Urinary bladder (tissue), 3 donors: ENCODE measurements at regions not wholly inside any gene's neighbourhood (a gene's known extent, or its start where the extent isn't known, plus 50 kb on each side); places are given as distances from the start of the nearest gene placed in this dataset.

Experiments used
- DNase-seq: peaks from one replicate; pipeline ENCODE4 v3.0.0-alpha.2; 2015; ENCODE audit errors: extremely low spot score
- H3K27ac ChIP-seq: one replicate; pipeline ENCODE4 v1.5.1; 2013; ENCODE audit warnings: low read depth, mild to moderate bottlenecking, moderate library complexity
- H3K36me3 ChIP-seq: one replicate; pipeline ENCODE4 v1.6.1; 2013; ENCODE audit warnings: mild to moderate bottlenecking, moderate library complexity; ENCODE audit not compliant: insufficient read depth
- H3K4me1 ChIP-seq: one replicate; pipeline ENCODE4 v1.6.1; 2013; ENCODE audit warnings: mild to moderate bottlenecking, moderate library complexity; ENCODE audit not compliant: insufficient read depth
- H3K4me3 ChIP-seq: one replicate; pipeline ENCODE4 v1.5.1; 2013; ENCODE audit warnings: low read depth, low read length
- WGBS: extraction: QIAGEN DNeasy Blood & Tissue Kit; methylation state at CpG from one replicate; pipeline ENCODE4 v1.1.7; 2013; 5-methylcytosine and 5-hydroxymethylcytosine counted together
- donor health status: healthy with polysubstance abuse.
- donor health status: healthy.

GRCh38 chr3:72195895-72196294 is 410.9 kb upstream of the PROK2 start:
- H3K4me3 ChIP-seq = no peak overlapping the region
- no peak overlapping the region for H3K27ac ChIP-seq
- H3K4me1 ChIP-seq = no peaks in the 10 kb centered on the region
- no peaks in the 10 kb centered on the region for H3K36me3 ChIP-seq
- 97% methylated on average over 3 of the region's 3 CpGs for WGBS
- DNase-seq = no peak

DNA sequence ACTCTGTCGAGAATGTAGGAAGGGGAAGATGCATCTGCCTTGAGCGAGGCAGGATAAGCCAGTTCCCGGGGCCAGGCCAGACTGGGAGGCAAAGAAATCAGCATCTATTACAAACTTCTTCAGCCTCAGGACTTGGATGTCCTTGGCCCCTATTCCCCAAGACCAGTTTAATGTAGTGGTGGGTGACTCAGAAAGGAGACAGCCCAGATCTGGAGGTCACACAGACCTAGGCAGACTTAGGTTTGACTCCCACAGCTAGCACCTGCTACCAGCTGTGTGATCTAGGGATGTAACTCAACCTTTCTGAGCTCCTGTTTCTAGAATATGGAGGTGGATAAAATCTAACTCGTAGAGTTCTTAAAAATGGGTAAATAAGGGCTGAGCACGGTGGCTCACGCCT is 409.5 kb upstream of the PROK2 start:
- Histone ChIP-seq H3K4me3 (no peak overlapping the region), H3K4me1 (no peaks in the 10 kb centered on the region), H3K27ac (no peak overlapping the region), H3K36me3 (no peaks in the 10 kb centered on the region)
- DNase-seq = no peak
- 95% methylated on average over 6 of the region's 6 CpGs for WGBS

DNA sequence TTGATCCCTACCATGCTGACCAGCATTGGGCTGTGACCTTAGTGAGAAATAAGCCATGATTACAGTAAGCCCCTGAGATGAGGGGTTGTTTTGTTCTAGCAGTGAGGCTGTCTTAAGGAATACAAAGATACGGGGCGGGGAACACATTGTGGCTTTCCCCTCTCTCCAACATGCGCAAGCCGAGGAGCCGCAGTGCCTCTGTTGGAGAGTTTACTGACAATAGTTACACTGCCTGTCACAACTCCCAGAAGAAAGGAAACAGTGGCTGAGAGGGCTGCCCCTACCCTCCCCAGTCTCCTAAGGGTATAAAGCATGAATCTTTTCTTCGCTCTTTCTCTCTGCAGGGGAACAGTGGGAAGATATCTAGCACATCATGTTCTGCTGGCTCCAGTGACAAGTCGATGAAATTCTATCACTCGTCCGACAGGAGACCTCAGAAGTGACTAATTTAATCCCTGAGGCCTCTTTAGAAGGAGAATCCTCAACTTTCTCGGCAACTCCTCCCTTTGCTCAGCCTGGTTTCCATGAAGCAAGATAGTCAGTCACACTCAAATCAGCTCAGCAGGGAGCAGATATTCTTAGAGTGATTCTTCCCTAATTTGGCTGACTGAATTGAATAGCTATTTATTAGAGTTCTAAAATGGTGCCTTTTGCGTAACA is 409.0 kb upstream of the PROK2 start:
- 92% methylated on average over 11 of the region's 11 CpGs for WGBS
- H3K4me3 ChIP-seq = no peak overlapping the region
- DNase-seq = no peak
- no peaks in the 10 kb centered on the region for H3K36me3 ChIP-seq
- no peak overlapping the region for H3K27ac ChIP-seq
- H3K4me1 ChIP-seq = no peaks in the 10 kb centered on the region

DNA sequence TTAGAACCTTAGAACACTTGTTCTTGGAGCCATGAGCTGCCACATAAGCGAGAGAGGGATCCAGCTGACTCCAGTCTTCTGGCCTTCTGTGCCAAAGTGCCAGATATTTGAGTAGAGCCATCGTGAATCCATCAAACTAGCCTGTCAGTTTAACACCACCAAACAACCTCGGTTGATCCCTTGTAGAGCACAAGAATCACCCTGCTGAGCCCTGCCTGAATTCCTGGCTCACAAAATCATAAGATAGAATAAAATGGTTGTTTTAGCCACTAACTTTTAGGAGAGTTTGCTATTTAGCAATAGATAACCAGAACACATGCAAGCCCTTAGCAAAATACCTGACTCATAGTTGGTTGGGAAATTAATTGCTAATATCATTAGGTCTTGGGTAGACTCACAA is 407.6 kb upstream of the PROK2 start:
- WGBS = 97% methylated on average over 3 of the region's 3 CpGs
- no peaks in the 10 kb centered on the region for H3K36me3 ChIP-seq
- no peak overlapping the region for H3K27ac ChIP-seq
- no peaks in the 10 kb centered on the region for H3K4me1 ChIP-seq
- DNase-seq = no peak
- H3K4me3 ChIP-seq = no peak overlapping the region

DNA sequence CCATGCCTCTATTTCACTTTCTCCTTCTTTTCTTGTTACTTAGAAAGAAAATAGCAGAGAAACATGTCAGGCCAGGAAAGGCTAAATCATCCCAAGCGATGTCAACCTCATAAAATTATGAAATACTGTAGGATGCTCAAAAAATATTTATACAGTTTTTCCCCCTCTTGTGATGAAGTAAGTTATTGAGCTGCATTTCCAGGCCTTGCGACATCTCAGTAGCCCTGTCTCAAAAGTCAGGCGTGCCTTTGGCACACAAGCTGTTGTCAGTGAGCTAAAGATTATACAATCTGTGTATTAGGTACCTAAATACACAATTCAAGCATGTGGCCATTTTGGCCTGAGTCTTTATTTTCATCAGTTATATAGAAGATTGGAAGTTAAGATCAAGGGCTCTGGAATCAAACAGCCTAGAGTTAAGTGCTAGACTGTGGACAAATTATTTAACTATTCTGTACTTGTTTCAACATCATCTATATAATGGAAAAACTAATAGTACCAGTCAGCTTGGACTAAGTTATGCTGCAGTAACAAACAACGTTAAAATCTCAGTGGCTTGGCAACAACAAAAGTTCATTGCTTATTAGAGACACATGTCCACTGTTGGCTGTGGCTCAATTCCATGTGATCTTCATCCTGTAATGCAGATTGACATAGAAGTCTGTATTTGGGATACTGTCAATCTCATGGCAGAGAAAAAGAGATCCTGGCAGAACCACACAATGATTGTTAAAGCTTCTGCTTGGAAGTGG is 406.4 kb upstream of the PROK2 start:
- DNase-seq = no peak
- no peaks in the 10 kb centered on the region for H3K36me3 ChIP-seq
- WGBS = 73% methylated on average over 4 of the region's 4 CpGs
- H3K4me1 ChIP-seq = no peaks in the 10 kb centered on the region
- no peak overlapping the region for H3K27ac ChIP-seq
- H3K4me3 ChIP-seq = no peak overlapping the region

GRCh38 chr3:72190050-72190449 is 405.1 kb upstream of the PROK2 start:
- no peaks in the 10 kb centered on the region for H3K4me1 ChIP-seq
- no peak for DNase-seq
- no peak overlapping the region for H3K27ac ChIP-seq
- no peak overlapping the region for H3K4me3 ChIP-seq
- no peaks in the 10 kb centered on the region for H3K36me3 ChIP-seq
- 75% methylated on average over 5 of the region's 5 CpGs for WGBS

- no peaks in the 10 kb centered on the region for H3K36me3 ChIP-seq
- H3K4me3 ChIP-seq = no peak overlapping the region
- no peak for DNase-seq
- 79% methylated on average over 3 of the region's 3 CpGs for WGBS
- no peak overlapping the region for H3K27ac ChIP-seq
- no peaks in the 10 kb centered on the region for H3K4me1 ChIP-seq
Observed at GRCh38 chr3:72189339-72189738, 404.4 kb upstream of the PROK2 start.

DNA sequence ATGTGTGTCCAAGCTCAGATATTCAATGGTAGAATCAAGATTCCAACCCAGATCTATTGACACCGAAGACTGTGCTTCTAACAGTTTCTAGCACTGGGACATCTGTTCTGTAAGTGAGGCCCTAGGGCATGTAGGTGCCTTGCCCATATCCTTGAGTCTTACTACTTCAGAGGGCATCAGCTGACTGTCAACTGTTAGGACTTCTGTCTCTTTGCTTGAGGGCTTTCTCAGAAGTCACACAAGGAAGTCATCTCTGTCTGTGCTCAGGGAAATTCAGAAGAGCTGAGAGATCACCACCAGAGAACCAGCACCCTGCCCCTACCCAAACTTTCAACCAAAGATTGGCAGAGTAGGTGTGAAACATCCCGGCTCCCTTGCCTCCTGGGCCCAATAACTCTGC is 403.6 kb upstream of the PROK2 start:
- no peak overlapping the region for H3K27ac ChIP-seq
- H3K4me3 ChIP-seq = no peak overlapping the region
- H3K4me1 ChIP-seq = no peaks in the 10 kb centered on the region
- H3K36me3 ChIP-seq = no peaks in the 10 kb centered on the region
- DNase-seq = no peak
- 98% methylated on average over 2 of the region's 2 CpGs for WGBS

- Histone ChIP-seq H3K36me3 (no peaks in the 10 kb centered on the region), H3K4me1 (no peaks in the 10 kb centered on the region), H3K27ac (no peak overlapping the region), H3K4me3 (no peak overlapping the region)
- WGBS = 90% methylated on average over 2 of the region's 2 CpGs
- DNase-seq = no peak
Observed at GRCh38 chr3:72187131-72187530, 402.2 kb upstream of the PROK2 start.

- no peaks in the 10 kb centered on the region for H3K4me1 ChIP-seq
- no peak overlapping the region for H3K4me3 ChIP-seq
- H3K36me3 ChIP-seq = no peaks in the 10 kb centered on the region
- H3K27ac ChIP-seq = no peak overlapping the region
- DNase-seq = no peak
- WGBS = 25% methylated on average over 1 of the region's 1 CpG
Observed at GRCh38 chr3:72186400-72186855, 401.5 kb upstream of the PROK2 start.

GRCh38 chr3:72185549-72186399 is 400.8 kb upstream of the PROK2 start:
- WGBS = 51% methylated on average over 9 of the region's 9 CpGs
- Histone ChIP-seq H3K4me3 (no peak overlapping the region), H3K4me1 (no peaks in the 10 kb centered on the region), H3K27ac (no peak overlapping the region), H3K36me3 (no peaks in the 10 kb centered on the region)
- DNase-seq = no peak

- Histone ChIP-seq H3K36me3 (no peaks in the 10 kb centered on the region), H3K4me3 (no peak overlapping the region), H3K4me1 (no peaks in the 10 kb centered on the region), H3K27ac (no peak overlapping the region)
- WGBS = 87% methylated on average over 5 of the region's 5 CpGs
- DNase-seq = no peak
Observed at GRCh38 chr3:72183489-72183888, 398.5 kb upstream of the PROK2 start.

GRCh38 chr3:72182206-72182605 is 397.3 kb upstream of the PROK2 start:
- Histone ChIP-seq H3K36me3 (no peaks in the 10 kb centered on the region), H3K27ac (no peak overlapping the region), H3K4me1 (no peaks in the 10 kb centered on the region), H3K4me3 (no peak overlapping the region)
- no peak for DNase-seq

DNA sequence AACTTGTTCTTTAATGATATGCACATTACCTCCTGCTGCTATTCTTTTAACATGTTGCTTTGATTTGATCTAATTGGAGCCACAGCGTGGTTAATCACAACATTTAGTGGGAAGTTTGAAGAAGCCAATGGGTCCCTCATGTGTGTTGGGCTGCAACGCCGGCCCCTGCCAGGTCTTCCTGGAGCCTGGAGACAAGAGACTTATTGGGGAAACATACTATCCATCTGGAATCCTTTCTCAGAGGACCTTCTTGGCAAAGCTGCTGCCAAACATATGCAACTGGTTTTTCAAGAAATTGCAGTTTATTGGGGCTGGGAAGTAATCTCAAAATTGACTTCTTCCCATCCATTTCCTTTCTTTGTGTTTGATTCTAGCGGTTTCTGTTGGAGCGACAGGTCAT is 396.3 kb upstream of the PROK2 start:
- Histone ChIP-seq H3K4me3 (no peak overlapping the region), H3K36me3 (no peaks in the 10 kb centered on the region), H3K4me1 (no peaks in the 10 kb centered on the region), H3K27ac (no peak overlapping the region)
- DNase-seq = no peak
- WGBS = 70% methylated on average over 5 of the region's 5 CpGs
